ENCODE measurements at regions not wholly inside any gene's neighbourhood (a gene's known extent, or its start where the extent isn't known, plus 50 kb on each side); places are given as distances from the start of the nearest gene placed in this dataset.

- no peaks in the 10 kb centered on the region for H3K9me3 ChIP-seq (replicated peaks)
- no peaks in the 10 kb centered on the region for H3K4me1 ChIP-seq
- no peak overlapping the region for H3K4me3 ChIP-seq
- H3K36me3 ChIP-seq: no peaks in the 10 kb centered on the region
- H3K27ac ChIP-seq (replicated peaks): no peak overlapping the region
- H3K27me3 ChIP-seq (ENCODE audit: low read depth): peaks cover 16% of the 10 kb centered on the region
- TF ChIP-seq, protein P1, sequence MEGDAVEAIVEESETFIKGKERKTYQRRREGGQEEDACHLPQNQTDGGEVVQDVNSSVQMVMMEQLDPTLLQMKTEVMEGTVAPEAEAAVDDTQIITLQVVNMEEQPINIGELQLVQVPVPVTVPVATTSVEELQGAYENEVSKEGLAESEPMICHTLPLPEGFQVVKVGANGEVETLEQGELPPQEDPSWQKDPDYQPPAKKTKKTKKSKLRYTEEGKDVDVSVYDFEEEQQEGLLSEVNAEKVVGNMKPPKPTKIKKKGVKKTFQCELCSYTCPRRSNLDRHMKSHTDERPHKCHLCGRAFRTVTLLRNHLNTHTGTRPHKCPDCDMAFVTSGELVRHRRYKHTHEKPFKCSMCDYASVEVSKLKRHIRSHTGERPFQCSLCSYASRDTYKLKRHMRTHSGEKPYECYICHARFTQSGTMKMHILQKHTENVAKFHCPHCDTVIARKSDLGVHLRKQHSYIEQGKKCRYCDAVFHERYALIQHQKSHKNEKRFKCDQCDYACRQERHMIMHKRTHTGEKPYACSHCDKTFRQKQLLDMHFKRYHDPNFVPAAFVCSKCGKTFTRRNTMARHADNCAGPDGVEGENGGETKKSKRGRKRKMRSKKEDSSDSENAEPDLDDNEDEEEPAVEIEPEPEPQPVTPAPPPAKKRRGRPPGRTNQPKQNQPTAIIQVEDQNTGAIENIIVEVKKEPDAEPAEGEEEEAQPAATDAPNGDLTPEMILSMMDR (IDR thresholded peaks at IDR 0.05; ENCODE audit: borderline replicate concordance): no peak
- intact Hi-C loops (cut with micrococcal nuclease): no loop called here
- DNase-seq: no peak
Observed at GRCh38 chr2:128818704-128819491, 500.2 kb upstream of the HS6ST1 start.

GRCh38 chr2:128820452-128820851 lies 501.8 kb upstream of the HS6ST1 start:
- Histone ChIP-seq H3K27ac (replicated peaks) (no peak overlapping the region), H3K27me3 (ENCODE audit: low read depth) (peaks cover 16% of the 10 kb centered on the region), H3K4me3 (no peak overlapping the region), H3K4me1 (no peaks in the 10 kb centered on the region), H3K9me3 (replicated peaks) (no peaks in the 10 kb centered on the region), H3K36me3 (no peaks in the 10 kb centered on the region)
- no peak for DNase-seq
- intact Hi-C loops (cut with micrococcal nuclease): no loop called here
- TF ChIP-seq, protein P1 (IDR thresholded peaks at IDR 0.05; ENCODE audit: borderline replicate concordance): no peak

GRCh38 chr2:128821010-128821409 lies 502.3 kb upstream of the HS6ST1 start:
- peaks cover 16% of the 10 kb centered on the region for H3K27me3 ChIP-seq (ENCODE audit: low read depth)
- H3K4me1 ChIP-seq: no peaks in the 10 kb centered on the region
- H3K9me3 ChIP-seq (replicated peaks): no peaks in the 10 kb centered on the region
- H3K4me3 ChIP-seq: no peak overlapping the region
- H3K36me3 ChIP-seq: no peaks in the 10 kb centered on the region
- H3K27ac ChIP-seq (replicated peaks): no peak overlapping the region
- no peak for DNase-seq
- TF ChIP-seq, protein P1 (IDR thresholded peaks at IDR 0.05; ENCODE audit: borderline replicate concordance): no peak
- intact Hi-C loops (cut with micrococcal nuclease): no loop called here

GRCh38 chr2:128832946-128833663 lies 514.4 kb upstream of the HS6ST1 start:
- H3K27ac ChIP-seq (replicated peaks): no peak overlapping the region
- peaks cover under 1% of the 10 kb centered on the region for H3K27me3 ChIP-seq (ENCODE audit: low read depth)
- H3K4me1 ChIP-seq: no peaks in the 10 kb centered on the region
- no peak overlapping the region for H3K4me3 ChIP-seq
- intact Hi-C loops (cut with micrococcal nuclease): no loop called here
- no peaks in the 10 kb centered on the region for H3K36me3 ChIP-seq
- TF ChIP-seq, protein P1 (IDR thresholded peaks at IDR 0.05; ENCODE audit: borderline replicate concordance): no peak
- no peaks in the 10 kb centered on the region for H3K9me3 ChIP-seq (replicated peaks)
- DNase-seq: no peak

DNA sequence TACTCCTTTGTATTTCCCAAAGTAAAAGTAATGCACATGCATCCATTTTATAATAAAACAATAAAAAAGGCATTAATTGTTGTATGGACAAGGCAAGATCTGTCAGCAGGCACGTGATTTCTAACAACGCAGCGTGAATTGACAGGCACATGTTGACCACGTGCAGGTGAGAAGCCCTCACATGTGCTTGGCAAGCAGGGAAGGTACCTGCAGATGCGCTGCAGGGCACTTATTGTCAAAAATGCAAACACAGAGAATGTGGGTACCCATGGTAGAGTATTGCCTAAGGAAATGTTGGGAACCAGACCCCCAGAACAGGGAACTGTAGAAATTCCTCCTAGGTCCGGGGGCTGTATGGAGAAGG lies 515.0 kb upstream of the HS6ST1 start:
- TF ChIP-seq, protein P1 (IDR thresholded peaks at IDR 0.05; ENCODE audit: borderline replicate concordance): no peak
- H3K36me3 ChIP-seq: no peaks in the 10 kb centered on the region
- H3K9me3 ChIP-seq (replicated peaks): no peaks in the 10 kb centered on the region
- no peak overlapping the region for H3K27ac ChIP-seq (replicated peaks)
- no peak for DNase-seq
- H3K4me1 ChIP-seq: no peaks in the 10 kb centered on the region
- intact Hi-C loops (cut with micrococcal nuclease): no loop called here
- H3K27me3 ChIP-seq (ENCODE audit: low read depth): peaks cover 6% of the 10 kb centered on the region
- no peak overlapping the region for H3K4me3 ChIP-seq

Data from left ventricle myocardium inferior (tissue), 1 donor.